ENCODE measurements at regions not wholly inside any gene's neighbourhood (a gene's known extent, or its start where the extent isn't known, plus 50 kb on each side); places are given as distances from the start of the nearest gene placed in this dataset.

DNA sequence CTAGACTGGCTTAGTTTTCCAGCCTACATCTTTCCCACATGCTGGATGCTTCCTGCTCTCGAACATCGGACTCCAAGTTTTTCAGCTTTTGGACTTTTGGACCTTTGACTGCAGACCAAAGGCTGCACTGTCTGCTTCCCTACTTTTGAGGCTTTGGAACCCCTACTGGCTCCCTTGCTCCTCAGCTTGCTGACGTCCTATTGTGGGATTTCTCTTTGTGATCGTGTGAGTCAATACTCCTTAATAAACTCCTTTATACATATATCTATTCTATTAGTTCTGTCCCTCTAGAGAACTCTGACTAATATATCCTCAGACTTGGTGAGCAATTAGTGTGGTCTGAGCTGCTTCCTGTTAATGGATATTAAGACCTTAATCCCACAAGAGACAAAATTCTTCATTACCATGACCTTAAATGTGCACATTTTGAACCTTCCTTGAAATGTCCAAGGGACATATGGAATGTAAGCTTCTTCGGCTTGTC is 752.9 kb downstream of the CDH18 start (continued):
- TF ChIP-seq, protein P1, sequence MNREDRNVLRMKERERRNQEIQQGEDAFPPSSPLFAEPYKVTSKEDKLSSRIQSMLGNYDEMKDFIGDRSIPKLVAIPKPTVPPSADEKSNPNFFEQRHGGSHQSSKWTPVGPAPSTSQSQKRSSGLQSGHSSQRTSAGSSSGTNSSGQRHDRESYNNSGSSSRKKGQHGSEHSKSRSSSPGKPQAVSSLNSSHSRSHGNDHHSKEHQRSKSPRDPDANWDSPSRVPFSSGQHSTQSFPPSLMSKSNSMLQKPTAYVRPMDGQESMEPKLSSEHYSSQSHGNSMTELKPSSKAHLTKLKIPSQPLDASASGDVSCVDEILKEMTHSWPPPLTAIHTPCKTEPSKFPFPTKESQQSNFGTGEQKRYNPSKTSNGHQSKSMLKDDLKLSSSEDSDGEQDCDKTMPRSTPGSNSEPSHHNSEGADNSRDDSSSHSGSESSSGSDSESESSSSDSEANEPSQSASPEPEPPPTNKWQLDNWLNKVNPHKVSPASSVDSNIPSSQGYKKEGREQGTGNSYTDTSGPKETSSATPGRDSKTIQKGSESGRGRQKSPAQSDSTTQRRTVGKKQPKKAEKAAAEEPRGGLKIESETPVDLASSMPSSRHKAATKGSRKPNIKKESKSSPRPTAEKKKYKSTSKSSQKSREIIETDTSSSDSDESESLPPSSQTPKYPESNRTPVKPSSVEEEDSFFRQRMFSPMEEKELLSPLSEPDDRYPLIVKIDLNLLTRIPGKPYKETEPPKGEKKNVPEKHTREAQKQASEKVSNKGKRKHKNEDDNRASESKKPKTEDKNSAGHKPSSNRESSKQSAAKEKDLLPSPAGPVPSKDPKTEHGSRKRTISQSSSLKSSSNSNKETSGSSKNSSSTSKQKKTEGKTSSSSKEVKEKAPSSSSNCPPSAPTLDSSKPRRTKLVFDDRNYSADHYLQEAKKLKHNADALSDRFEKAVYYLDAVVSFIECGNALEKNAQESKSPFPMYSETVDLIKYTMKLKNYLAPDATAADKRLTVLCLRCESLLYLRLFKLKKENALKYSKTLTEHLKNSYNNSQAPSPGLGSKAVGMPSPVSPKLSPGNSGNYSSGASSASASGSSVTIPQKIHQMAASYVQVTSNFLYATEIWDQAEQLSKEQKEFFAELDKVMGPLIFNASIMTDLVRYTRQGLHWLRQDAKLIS (CRISPR knock-in tag; IDR thresholded peaks at IDR 0.05) = no peak
- TF ChIP-seq ZNF347 (CRISPR knock-in tag; IDR thresholded peaks at IDR 0.05; ENCODE audit: low read depth) = no peak
- TF ChIP-seq SMAD4 (CRISPR knock-in tag; conservative IDR thresholded peaks at IDR 0.05) = no peak
- TF ChIP-seq DACH1 (IDR thresholded peaks at IDR 0.05; ENCODE audit: partially characterized antibody) = no peak
- no peak for TF ChIP-seq RBM15 (IDR thresholded peaks at IDR 0.05; ENCODE audit: insufficient read depth, low read length)
- TF ChIP-seq, protein P2, sequence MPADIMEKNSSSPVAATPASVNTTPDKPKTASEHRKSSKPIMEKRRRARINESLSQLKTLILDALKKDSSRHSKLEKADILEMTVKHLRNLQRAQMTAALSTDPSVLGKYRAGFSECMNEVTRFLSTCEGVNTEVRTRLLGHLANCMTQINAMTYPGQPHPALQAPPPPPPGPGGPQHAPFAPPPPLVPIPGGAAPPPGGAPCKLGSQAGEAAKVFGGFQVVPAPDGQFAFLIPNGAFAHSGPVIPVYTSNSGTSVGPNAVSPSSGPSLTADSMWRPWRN (IDR thresholded peaks at IDR 0.05; ENCODE audit: low read depth) = no peak
- TF ChIP-seq RBM39 (optimal IDR thresholded peaks at IDR 0.05; ENCODE audit: low read depth, low read length) = no peak
